SU-DHL-6 (cell line): ENCODE measurements at regions not wholly inside any gene's neighbourhood (a gene's known extent, or its start where the extent isn't known, plus 50 kb on each side); places are given as distances from the start of the nearest gene placed in this dataset.

Source experiments
- EZH2phosphoT487 ChIP-seq: fragments of 200-600 bp; sonication (generic), shearing (Covaris generic); conservative IDR thresholded peaks from 2 replicates; pipeline ENCODE4 v1.6.1; 2018; ENCODE audit warnings: mild to moderate bottlenecking, antibody characterized with exemption, low read length, moderate library complexity, mixed read lengths
- TF ChIP-seq, protein P1 (sequence below): fragments of 200-600 bp; sonication (generic); IDR thresholded peaks from one replicate; pipeline ENCODE4 v1.5.1; 2017; ENCODE audit warnings: antibody characterized with exemption, mild to moderate bottlenecking, low read length, moderate library complexity; ENCODE audit not compliant: insufficient read depth, poor library complexity, severe bottlenecking

DNA sequence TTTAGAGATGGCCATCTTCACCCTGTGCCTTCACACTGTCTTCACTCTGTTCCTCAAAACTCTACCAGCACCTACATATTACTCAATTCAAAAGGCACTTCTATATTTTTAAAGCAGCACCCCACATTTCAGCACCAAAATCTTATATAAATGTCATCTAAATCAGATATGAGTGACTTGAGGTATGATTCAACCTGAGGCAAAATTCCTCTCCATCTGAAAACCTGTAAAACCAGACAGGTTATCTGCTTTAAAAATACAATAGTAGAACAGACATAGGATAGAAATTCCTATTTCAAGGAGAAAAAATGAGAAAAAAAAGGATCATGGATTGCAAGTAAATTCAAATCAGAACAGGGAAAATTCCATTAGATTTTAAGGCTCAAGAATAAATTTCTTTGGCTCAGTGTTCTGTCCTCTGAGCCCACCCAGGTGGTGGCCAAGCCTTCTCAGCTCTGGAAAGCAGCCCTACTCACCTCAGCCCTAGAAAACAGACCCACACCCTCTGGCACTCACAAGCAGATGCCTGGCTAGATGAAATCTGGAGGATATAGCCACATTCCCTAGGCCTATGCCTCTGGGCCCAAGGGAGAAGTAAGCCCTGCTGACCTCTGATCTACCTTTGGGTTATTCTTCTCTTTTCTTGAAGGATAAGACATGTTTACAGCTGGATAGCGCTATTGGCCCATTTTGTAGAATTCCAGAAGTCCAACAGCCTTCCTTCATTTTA is 211.1 kb upstream of the XIST start:
- TF ChIP-seq, protein P1, sequence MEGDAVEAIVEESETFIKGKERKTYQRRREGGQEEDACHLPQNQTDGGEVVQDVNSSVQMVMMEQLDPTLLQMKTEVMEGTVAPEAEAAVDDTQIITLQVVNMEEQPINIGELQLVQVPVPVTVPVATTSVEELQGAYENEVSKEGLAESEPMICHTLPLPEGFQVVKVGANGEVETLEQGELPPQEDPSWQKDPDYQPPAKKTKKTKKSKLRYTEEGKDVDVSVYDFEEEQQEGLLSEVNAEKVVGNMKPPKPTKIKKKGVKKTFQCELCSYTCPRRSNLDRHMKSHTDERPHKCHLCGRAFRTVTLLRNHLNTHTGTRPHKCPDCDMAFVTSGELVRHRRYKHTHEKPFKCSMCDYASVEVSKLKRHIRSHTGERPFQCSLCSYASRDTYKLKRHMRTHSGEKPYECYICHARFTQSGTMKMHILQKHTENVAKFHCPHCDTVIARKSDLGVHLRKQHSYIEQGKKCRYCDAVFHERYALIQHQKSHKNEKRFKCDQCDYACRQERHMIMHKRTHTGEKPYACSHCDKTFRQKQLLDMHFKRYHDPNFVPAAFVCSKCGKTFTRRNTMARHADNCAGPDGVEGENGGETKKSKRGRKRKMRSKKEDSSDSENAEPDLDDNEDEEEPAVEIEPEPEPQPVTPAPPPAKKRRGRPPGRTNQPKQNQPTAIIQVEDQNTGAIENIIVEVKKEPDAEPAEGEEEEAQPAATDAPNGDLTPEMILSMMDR: no peak
- no peak for TF ChIP-seq EZH2phosphoT487
